ENCODE measurements at regions not wholly inside any gene's neighbourhood (a gene's known extent, or its start where the extent isn't known, plus 50 kb on each side); places are given as distances from the start of the nearest gene placed in this dataset.

DNA sequence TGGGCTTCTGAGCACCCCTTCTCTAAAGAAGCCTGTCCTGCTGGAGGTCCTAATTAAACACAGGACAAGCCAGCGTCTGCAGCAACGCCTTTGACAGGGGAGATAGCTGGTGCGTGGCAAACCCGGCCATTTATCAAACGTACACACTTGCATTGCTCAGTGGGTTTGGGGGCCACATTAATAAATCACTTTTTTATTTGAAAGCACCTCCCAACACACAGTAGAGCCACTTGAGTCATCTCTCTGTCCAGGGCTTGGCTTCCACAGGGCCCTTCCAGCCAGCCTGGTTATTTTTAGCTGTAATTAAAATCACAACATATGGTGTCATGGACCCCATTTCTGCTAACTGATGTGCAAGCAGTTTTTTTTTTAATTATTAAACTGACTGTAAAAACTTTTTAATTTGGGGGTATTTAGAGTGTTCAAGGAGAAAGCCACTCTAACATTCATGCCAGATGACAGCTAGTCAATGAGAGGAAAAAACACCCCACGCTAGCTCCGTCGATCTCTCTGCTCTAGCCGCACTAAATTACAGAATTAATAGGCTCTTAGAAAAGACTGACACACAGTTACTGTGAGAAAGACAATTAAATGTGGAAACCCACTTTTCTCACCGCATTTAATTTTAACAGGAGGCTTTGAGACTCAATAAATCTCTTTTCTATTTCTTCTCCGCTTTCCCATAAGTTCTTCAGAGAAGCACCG lies 201.0 kb upstream of the WSCD1 start:
- TF ChIP-seq, protein P1, sequence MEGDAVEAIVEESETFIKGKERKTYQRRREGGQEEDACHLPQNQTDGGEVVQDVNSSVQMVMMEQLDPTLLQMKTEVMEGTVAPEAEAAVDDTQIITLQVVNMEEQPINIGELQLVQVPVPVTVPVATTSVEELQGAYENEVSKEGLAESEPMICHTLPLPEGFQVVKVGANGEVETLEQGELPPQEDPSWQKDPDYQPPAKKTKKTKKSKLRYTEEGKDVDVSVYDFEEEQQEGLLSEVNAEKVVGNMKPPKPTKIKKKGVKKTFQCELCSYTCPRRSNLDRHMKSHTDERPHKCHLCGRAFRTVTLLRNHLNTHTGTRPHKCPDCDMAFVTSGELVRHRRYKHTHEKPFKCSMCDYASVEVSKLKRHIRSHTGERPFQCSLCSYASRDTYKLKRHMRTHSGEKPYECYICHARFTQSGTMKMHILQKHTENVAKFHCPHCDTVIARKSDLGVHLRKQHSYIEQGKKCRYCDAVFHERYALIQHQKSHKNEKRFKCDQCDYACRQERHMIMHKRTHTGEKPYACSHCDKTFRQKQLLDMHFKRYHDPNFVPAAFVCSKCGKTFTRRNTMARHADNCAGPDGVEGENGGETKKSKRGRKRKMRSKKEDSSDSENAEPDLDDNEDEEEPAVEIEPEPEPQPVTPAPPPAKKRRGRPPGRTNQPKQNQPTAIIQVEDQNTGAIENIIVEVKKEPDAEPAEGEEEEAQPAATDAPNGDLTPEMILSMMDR (IDR thresholded peaks at IDR 0.05), result no peak
- TF ChIP-seq EP300 (IDR thresholded peaks at IDR 0.05), result no peak

Data from tibial nerve (tissue), 4 donors.